Stimulated activated effector memory CD8-positive, alpha-beta T cell treated with anti-CD3 and anti-CD28 coated beads, Interleukin-12 subunit alpha, Interleukin-12 subunit beta, amount 100 ng/mL, for 72 hours (primary cell): ENCODE measurements at regions not wholly inside any gene's neighbourhood (a gene's known extent, or its start where the extent isn't known, plus 50 kb on each side); places are given as distances from the start of the nearest gene placed in this dataset.

ENCODE experiments used
- ATAC-seq: fragments of 150-1000 bp; cut with Tn5 transposase; 2 replicates; pipeline ENCODE4 v1.10.0; 2021
- DNase-seq, 2 donors: peaks; one replicate each; pipeline ENCODE4 v3.0.0; 2021 to 2022; ENCODE audit warnings: low spot score in 2 of 2
- H3K27ac Mint-ChIP-seq: one replicate; pipeline ENCODE4 v1.8.0; 2022; ENCODE audit warnings: mild to moderate bottlenecking, mixed read lengths
- H3K36me3 Mint-ChIP-seq: one replicate; pipeline ENCODE4 v1.8.0; 2022; ENCODE audit warnings: mild to moderate bottlenecking, mixed read lengths
- H3K4me1 Mint-ChIP-seq: one replicate; pipeline ENCODE4 v1.8.0; 2022; ENCODE audit warnings: mixed read lengths
- H3K4me3 Mint-ChIP-seq: one replicate; pipeline ENCODE4 v1.8.0; 2022; ENCODE audit warnings: mild to moderate bottlenecking, mixed read lengths
- H3K9me3 Mint-ChIP-seq: one replicate; pipeline ENCODE4 v1.8.0; 2022; ENCODE audit warnings: mixed read lengths

- no peaks in the 10 kb centered on the region for H3K36me3 Mint-ChIP-seq
- H3K27ac Mint-ChIP-seq = no peak overlapping the region
- DNase-seq (no peak), ATAC-seq (no peak)
- H3K4me3 Mint-ChIP-seq = no peak overlapping the region
- H3K4me1 Mint-ChIP-seq = no peaks in the 10 kb centered on the region
- peaks cover 2% of the 10 kb centered on the region for H3K9me3 Mint-ChIP-seq
Measured at GRCh38 chr5:6961837-6962635, 248.8 kb downstream of the TENT4A start.

DNA sequence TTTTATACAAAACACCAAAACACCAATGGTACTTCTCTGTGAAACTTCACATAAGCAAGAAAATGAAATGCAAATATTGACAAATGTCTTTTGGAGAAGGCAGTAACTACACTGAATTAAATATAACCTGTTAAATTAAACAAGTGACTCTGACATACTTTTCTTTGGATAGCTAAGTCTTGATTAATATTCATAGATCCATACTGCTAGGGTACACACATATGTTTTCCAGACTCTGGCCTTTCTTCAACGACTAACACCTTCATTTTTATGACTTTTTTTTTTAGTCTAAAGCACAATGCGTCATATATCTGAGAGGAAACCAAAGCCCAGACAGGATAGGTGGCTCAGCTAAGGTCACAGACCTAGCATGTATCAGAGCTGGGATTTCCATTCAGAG is 263.7 kb downstream of the TENT4A start:
- ATAC-seq = no peak
- Mint-ChIP-seq H3K4me3 (no peak overlapping the region), H3K27ac (no peak overlapping the region), H3K9me3 (no peaks in the 10 kb centered on the region), H3K4me1 (no peaks in the 10 kb centered on the region), H3K36me3 (no peaks in the 10 kb centered on the region)
- DNase-seq = no peak

DNA sequence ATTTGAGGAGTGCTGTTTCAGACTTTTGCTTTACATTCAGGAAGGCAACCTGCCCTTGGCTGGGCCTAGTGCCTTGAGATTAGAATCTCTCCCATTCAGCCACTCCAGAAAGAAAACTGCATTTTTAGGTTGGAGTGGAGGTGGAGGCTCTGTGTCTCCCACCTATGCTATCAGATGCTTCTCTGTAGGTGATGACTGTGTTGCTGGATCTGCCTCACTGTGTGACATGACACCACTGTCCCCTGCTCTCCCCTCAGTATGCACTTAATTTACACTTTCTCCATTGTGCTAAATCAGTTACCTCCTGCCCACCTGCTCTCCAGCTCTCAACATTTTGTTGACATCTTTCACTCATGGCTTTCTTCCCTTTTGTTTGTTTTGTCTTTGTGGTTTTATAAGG is 265.8 kb downstream of the TENT4A start:
- Mint-ChIP-seq H3K4me1 (no peaks in the 10 kb centered on the region), H3K9me3 (no peaks in the 10 kb centered on the region), H3K36me3 (no peaks in the 10 kb centered on the region), H3K4me3 (no peak overlapping the region), H3K27ac (no peak overlapping the region)
- DNase-seq (no peak), ATAC-seq (no peak)

- no peak overlapping the region for H3K27ac Mint-ChIP-seq
- H3K36me3 Mint-ChIP-seq = no peaks in the 10 kb centered on the region
- no peaks in the 10 kb centered on the region for H3K4me1 Mint-ChIP-seq
- DNase-seq = no peak
- no peak overlapping the region for H3K4me3 Mint-ChIP-seq
- no peak for ATAC-seq
- H3K9me3 Mint-ChIP-seq = peaks cover 4% of the 10 kb centered on the region
Measured at GRCh38 chr5:6989230-6989629, 276.0 kb downstream of the TENT4A start.

DNA sequence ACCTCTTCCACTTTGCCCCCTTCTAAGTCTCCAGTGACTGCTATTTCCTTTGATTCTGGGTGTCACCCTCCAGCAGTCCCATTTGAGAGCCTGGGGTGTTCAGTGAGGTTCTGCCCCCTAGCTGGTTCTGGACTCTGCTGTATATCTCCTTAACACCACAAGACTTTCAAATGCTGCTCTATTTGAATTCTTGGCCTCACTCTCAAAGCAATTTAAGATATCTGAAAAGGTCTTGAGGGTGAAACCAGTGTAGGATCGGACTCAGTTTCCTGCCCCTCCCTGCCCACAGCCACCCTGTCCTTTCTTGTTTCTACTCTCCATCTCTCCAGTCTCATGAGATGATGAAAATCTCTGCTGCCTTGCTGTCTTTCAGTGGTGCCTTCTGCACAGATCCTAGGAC is 280.9 kb downstream of the TENT4A start:
- peaks cover 4% of the 10 kb centered on the region for H3K9me3 Mint-ChIP-seq
- H3K4me1 Mint-ChIP-seq = no peaks in the 10 kb centered on the region
- H3K27ac Mint-ChIP-seq = no peak overlapping the region
- no peak overlapping the region for H3K4me3 Mint-ChIP-seq
- DNase-seq (no peak), ATAC-seq (no peak)
- H3K36me3 Mint-ChIP-seq = no peaks in the 10 kb centered on the region

DNA sequence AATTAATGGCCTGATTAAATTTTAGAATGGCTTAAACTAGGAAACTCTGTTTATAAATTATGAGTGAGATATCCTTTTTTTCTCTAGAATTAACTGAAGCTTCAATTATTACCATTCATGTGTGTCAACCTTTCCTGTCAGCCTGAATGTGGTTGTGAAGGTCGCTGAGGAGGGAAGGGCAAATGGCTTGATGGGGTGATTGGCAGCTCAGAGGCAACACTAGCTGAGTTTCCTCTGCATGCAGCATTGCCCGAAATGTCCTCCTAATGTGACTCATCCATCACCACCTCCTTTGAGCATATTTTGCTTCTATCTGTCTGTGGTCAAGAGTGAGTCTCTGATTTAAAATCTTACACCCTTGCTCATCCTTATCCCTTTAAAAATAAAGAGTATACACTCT is 281.9 kb downstream of the TENT4A start:
- Mint-ChIP-seq H3K9me3 (peaks cover 4% of the 10 kb centered on the region), H3K27ac (no peak overlapping the region), H3K4me1 (no peaks in the 10 kb centered on the region), H3K36me3 (no peaks in the 10 kb centered on the region), H3K4me3 (no peak overlapping the region)
- DNase-seq (no peak), ATAC-seq (no peak)

DNA sequence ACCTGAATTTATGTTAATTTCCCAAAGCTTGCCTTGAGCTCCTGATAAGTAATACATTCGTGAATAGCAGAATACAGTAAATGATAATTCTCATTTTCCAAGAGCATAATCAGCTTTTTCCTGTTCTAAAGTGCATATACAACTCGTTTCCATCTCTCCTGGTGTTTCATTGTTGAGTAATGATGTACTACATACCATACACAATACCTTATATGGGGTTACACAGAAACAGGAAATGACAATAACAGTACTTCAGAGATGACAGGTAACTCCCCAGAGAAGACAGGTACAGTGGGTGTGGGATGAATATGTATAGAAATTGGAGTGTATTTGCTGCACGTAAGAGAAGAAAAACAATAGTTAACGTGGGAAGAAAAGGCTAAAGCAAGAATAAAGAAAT is 287.1 kb downstream of the TENT4A start:
- no peak overlapping the region for H3K27ac Mint-ChIP-seq
- no peaks in the 10 kb centered on the region for H3K36me3 Mint-ChIP-seq
- DNase-seq (no peak), ATAC-seq (peak; percentile 50)
- H3K9me3 Mint-ChIP-seq = no peaks in the 10 kb centered on the region
- no peaks in the 10 kb centered on the region for H3K4me1 Mint-ChIP-seq
- no peak overlapping the region for H3K4me3 Mint-ChIP-seq

- H3K4me1 Mint-ChIP-seq = no peaks in the 10 kb centered on the region
- ATAC-seq = no peak
- H3K36me3 Mint-ChIP-seq = no peaks in the 10 kb centered on the region
- no peak for DNase-seq
- H3K4me3 Mint-ChIP-seq = no peak overlapping the region
- H3K9me3 Mint-ChIP-seq = peaks cover 5% of the 10 kb centered on the region
- no peak overlapping the region for H3K27ac Mint-ChIP-seq
Measured at GRCh38 chr5:7010591-7010990, 297.4 kb downstream of the TENT4A start.

DNA sequence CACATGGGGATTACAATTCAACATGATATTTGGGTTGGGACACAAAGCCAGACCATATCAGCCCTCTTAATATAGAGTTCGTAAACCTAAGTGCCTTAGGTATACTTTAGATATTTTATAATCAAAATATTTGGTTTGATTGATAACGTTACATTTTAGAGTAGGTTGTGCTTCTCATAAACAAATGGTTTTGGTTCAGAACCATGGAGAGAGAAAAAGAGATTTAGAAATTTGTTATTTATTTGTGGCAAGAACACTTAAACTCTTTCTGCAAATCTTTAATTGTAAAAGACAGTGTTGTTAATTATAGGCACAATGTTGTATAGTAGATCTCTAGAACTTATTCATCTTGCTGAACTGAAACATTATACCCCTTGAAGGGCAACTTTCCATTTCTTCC is 298.8 kb downstream of the TENT4A start:
- H3K27ac Mint-ChIP-seq = no peak overlapping the region
- ATAC-seq (no peak), DNase-seq (no peak)
- peaks cover 5% of the 10 kb centered on the region for H3K9me3 Mint-ChIP-seq
- H3K4me3 Mint-ChIP-seq = no peak overlapping the region
- H3K4me1 Mint-ChIP-seq = no peaks in the 10 kb centered on the region
- H3K36me3 Mint-ChIP-seq = no peaks in the 10 kb centered on the region

GRCh38 chr5:7014611-7015010 is 301.4 kb downstream of the TENT4A start:
- ATAC-seq (no peak), DNase-seq (no peak)
- Mint-ChIP-seq H3K4me1 (no peaks in the 10 kb centered on the region), H3K4me3 (no peak overlapping the region), H3K9me3 (peaks cover 5% of the 10 kb centered on the region), H3K36me3 (no peaks in the 10 kb centered on the region), H3K27ac (no peak overlapping the region)

DNA sequence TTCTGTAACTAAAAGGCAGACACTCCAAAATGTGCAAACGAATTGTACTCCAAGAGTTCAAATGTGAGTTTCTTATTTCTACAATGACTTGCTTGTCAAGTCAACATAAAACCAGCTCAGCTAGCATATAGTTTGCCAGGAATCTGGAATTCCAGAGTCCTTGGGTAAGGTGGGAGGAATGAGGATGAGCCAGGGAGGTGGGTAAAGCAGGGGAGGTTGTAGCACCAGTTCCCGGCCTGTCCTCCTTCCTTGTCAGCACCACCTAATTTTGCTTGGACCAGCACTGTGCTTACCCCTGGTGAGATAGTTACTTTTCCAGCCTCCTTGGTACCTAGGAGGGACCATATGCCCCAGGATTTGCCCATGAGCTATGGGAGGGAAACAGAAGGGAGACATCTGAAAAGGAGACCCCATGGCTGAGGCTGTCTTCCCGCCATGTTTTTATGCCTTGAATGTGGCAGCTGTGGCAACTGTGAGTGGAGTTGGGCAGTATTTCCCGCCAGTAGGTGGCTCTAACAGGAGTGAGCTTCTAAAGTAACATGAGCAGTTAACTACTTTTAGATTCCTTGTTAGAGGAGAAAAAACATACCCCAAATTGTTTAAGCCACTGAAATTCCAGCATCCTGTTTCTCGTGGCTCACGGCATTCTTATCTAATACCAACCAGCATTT is 302.5 kb downstream of the TENT4A start:
- no peak for DNase-seq
- no peaks in the 10 kb centered on the region for H3K4me1 Mint-ChIP-seq
- peaks cover 9% of the 10 kb centered on the region for H3K9me3 Mint-ChIP-seq
- no peak overlapping the region for H3K4me3 Mint-ChIP-seq
- no peak for ATAC-seq
- no peak overlapping the region for H3K27ac Mint-ChIP-seq
- no peaks in the 10 kb centered on the region for H3K36me3 Mint-ChIP-seq

- Mint-ChIP-seq H3K27ac (no peak overlapping the region), H3K36me3 (no peaks in the 10 kb centered on the region), H3K4me1 (no peaks in the 10 kb centered on the region), H3K4me3 (no peak overlapping the region), H3K9me3 (peaks cover 12% of the 10 kb centered on the region)
- ATAC-seq (no peak), DNase-seq (no peak)
Measured at GRCh38 chr5:7016999-7017747, 303.9 kb downstream of the TENT4A start.

DNA sequence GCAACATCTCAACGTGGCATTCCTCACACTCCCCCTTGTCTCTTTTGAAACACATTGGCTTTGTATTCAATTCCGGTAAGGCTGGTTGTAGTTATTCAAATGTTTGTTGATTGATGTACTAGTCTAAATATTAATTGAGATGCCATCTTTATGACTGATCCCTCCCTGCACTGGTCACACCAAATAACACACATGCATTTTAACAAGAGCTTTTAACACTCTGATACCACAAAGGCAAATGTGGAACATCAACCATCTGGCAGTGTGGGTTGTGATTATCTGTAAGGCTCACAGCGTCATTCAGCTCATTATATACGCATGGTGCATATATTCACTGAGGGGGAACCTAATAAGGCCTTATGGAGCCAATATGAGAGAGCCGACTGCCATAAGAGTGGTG is 305.0 kb downstream of the TENT4A start:
- H3K4me1 Mint-ChIP-seq = no peaks in the 10 kb centered on the region
- peaks cover 14% of the 10 kb centered on the region for H3K9me3 Mint-ChIP-seq
- no peaks in the 10 kb centered on the region for H3K36me3 Mint-ChIP-seq
- DNase-seq = no peak
- no peak overlapping the region for H3K4me3 Mint-ChIP-seq
- H3K27ac Mint-ChIP-seq = no peak overlapping the region
- ATAC-seq = no peak

- Mint-ChIP-seq H3K4me1 (no peaks in the 10 kb centered on the region), H3K36me3 (no peaks in the 10 kb centered on the region), H3K9me3 (peaks cover 15% of the 10 kb centered on the region), H3K4me3 (no peak overlapping the region), H3K27ac (no peak overlapping the region)
- ATAC-seq (peak; percentile 11), DNase-seq (no peak)
Measured at GRCh38 chr5:7018601-7019000, 305.4 kb downstream of the TENT4A start.

- Mint-ChIP-seq H3K4me3 (no peak overlapping the region), H3K9me3 (peaks cover 10% of the 10 kb centered on the region), H3K27ac (no peak overlapping the region), H3K4me1 (no peaks in the 10 kb centered on the region), H3K36me3 (no peaks in the 10 kb centered on the region)
- ATAC-seq (no peak), DNase-seq (no peak)
Measured at GRCh38 chr5:7036192-7036835, 323.1 kb downstream of the TENT4A start.
